ENCODE measurements at regions not wholly inside any gene's neighbourhood (a gene's known extent, or its start where the extent isn't known, plus 50 kb on each side); places are given as distances from the start of the nearest gene placed in this dataset.

DNA sequence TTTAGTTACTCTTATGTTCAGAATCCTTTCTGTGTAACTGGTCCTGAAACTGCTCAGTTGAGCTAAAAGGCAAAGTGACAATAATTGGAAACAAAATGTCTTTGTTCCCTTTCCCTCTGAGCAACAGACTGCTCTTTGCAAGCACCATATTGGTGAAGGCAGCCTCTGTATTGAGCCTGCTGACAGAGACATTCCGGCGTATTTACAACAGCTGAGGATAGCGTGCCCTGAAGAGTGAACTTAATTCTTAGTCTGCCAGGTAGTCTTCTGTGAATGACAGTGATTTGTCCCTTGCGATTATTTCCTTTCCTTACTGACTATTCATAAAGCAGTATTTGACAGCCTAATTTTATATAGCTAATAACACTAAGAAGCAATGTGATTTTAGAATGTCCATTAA lies 239.1 kb downstream of the CPS1 start:
- Mint-ChIP-seq H3K27ac (no peak overlapping the region), H3K27me3 (no peaks in the 10 kb centered on the region), H3K4me1 (ENCODE audit: low read depth) (no peaks in the 10 kb centered on the region), H3K4me3 (no peak overlapping the region), H3K9me3 (no peaks in the 10 kb centered on the region), H3K36me3 (ENCODE audit: low read depth) (no peaks in the 10 kb centered on the region)
- Histone ChIP-seq H3K27ac (ENCODE audit: low read depth in 1 of 2, low read length in 2 of 2) (no peak overlapping the region), H3K9me3 (ENCODE audit: control insufficient read depth in 1 of 2, insufficient read depth in 1 of 2, low read length in 2 of 2) (peaks cover 0 to 4% of the 10 kb centered on the region in 2 experiments), H3K36me3 (ENCODE audit: insufficient read depth, low read length) (no peaks in the 10 kb centered on the region), H3K4me3 (ENCODE audit: low read length) (no peak overlapping the region), H3K27me3 (ENCODE audit: control insufficient read depth in 1 of 2, insufficient read depth in 2 of 2, low read length in 2 of 2) (no peaks in the 10 kb centered on the region), H3K4me1 (ENCODE audit: insufficient read depth, low read length) (no peaks in the 10 kb centered on the region)
- ChIA-PET CTCF (no interaction called here), POLR2A (no interaction called here)
- ATAC-seq (ENCODE audit: poor library complexity) (no peak), DNase-seq (no peak)
- intact Hi-C loops (cut with DNase I, micrococcal nuclease) = no loop called here
- TF ChIP-seq, protein P1, sequence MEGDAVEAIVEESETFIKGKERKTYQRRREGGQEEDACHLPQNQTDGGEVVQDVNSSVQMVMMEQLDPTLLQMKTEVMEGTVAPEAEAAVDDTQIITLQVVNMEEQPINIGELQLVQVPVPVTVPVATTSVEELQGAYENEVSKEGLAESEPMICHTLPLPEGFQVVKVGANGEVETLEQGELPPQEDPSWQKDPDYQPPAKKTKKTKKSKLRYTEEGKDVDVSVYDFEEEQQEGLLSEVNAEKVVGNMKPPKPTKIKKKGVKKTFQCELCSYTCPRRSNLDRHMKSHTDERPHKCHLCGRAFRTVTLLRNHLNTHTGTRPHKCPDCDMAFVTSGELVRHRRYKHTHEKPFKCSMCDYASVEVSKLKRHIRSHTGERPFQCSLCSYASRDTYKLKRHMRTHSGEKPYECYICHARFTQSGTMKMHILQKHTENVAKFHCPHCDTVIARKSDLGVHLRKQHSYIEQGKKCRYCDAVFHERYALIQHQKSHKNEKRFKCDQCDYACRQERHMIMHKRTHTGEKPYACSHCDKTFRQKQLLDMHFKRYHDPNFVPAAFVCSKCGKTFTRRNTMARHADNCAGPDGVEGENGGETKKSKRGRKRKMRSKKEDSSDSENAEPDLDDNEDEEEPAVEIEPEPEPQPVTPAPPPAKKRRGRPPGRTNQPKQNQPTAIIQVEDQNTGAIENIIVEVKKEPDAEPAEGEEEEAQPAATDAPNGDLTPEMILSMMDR (IDR thresholded peaks at IDR 0.05) = no peak

- no peaks in the 10 kb centered on the region for H3K9me3 Mint-ChIP-seq
- no peak overlapping the region for H3K4me3 Mint-ChIP-seq
- H3K27ac ChIP-seq (ENCODE audit: low read depth in 1 of 2, low read length in 2 of 2) = no peak overlapping the region
- intact Hi-C loops (cut with DNase I, micrococcal nuclease) = no loop called here
- no peak for DNase-seq
- peaks cover 0 to 4% of the 10 kb centered on the region in 2 experiments for H3K9me3 ChIP-seq (ENCODE audit: control insufficient read depth in 1 of 2, insufficient read depth in 1 of 2, low read length in 2 of 2)
- no peaks in the 10 kb centered on the region for H3K27me3 Mint-ChIP-seq
- no peaks in the 10 kb centered on the region for H3K36me3 Mint-ChIP-seq (ENCODE audit: low read depth)
- ChIA-PET POLR2A (no interaction called here), CTCF (no interaction called here)
- H3K4me3 ChIP-seq (ENCODE audit: low read length) = no peak overlapping the region
- no peaks in the 10 kb centered on the region for H3K27me3 ChIP-seq (ENCODE audit: control insufficient read depth in 1 of 2, insufficient read depth in 2 of 2, low read length in 2 of 2)
- no peaks in the 10 kb centered on the region for H3K4me1 ChIP-seq (ENCODE audit: insufficient read depth, low read length)
- no peak for ATAC-seq (ENCODE audit: poor library complexity)
- no peak overlapping the region for H3K27ac Mint-ChIP-seq
- TF ChIP-seq, protein P1 (IDR thresholded peaks at IDR 0.05) = no peak
- H3K36me3 ChIP-seq (ENCODE audit: insufficient read depth, low read length) = no peaks in the 10 kb centered on the region
- H3K4me1 Mint-ChIP-seq (ENCODE audit: low read depth) = no peaks in the 10 kb centered on the region
Measured at GRCh38 chr2:210798180-210798579, 241.8 kb downstream of the CPS1 start.

- H3K27ac Mint-ChIP-seq = no peak overlapping the region
- Histone ChIP-seq H3K27me3 (ENCODE audit: control insufficient read depth in 1 of 2, insufficient read depth in 2 of 2, low read length in 2 of 2) (no peaks in the 10 kb centered on the region), H3K36me3 (ENCODE audit: insufficient read depth, low read length) (no peaks in the 10 kb centered on the region), H3K4me3 (ENCODE audit: low read length) (no peak overlapping the region), H3K27ac (ENCODE audit: low read depth in 1 of 2, low read length in 2 of 2) (no peak overlapping the region), H3K9me3 (ENCODE audit: control insufficient read depth in 1 of 2, insufficient read depth in 1 of 2, low read length in 2 of 2) (no peaks in the 10 kb centered on the region), H3K4me1 (ENCODE audit: insufficient read depth, low read length) (no peaks in the 10 kb centered on the region)
- H3K36me3 Mint-ChIP-seq (ENCODE audit: low read depth) = no peaks in the 10 kb centered on the region
- no peaks in the 10 kb centered on the region for H3K27me3 Mint-ChIP-seq
- ChIA-PET POLR2A (no interaction called here), CTCF (no interaction called here)
- H3K4me1 Mint-ChIP-seq (ENCODE audit: low read depth) = no peaks in the 10 kb centered on the region
- H3K4me3 Mint-ChIP-seq = no peak overlapping the region
- intact Hi-C loops (cut with DNase I, micrococcal nuclease) = no loop called here
- DNase-seq (no peak), ATAC-seq (ENCODE audit: poor library complexity) (no peak)
- TF ChIP-seq, protein P1 (IDR thresholded peaks at IDR 0.05) = no peak
- peaks cover 12% of the 10 kb centered on the region for H3K9me3 Mint-ChIP-seq
Measured at GRCh38 chr2:210814251-210815025, 258.0 kb downstream of the CPS1 start.

Measured in CD4-positive, alpha-beta T cell (primary cell).